SK-N-SH (cell line): ENCODE measurements at regions not wholly inside any gene's neighbourhood (a gene's known extent, or its start where the extent isn't known, plus 50 kb on each side); places are given as distances from the start of the nearest gene placed in this dataset.

Experiments used
- CTCF ChIA-PET: fragments of 300-600, 350-600 bp; formaldehyde crosslinking; extraction: SDS; loops from one replicate; lab custom pipeline; 2021; lab: Yijun Ruan, JAX
- POLR2A ChIA-PET: fragments of 350-600 bp; sonication (Branson Sonifier 250); formaldehyde crosslinking; extraction: SDS; loops from one replicate; lab custom pipeline; 2020; ENCODE audit warnings: antibody characterized with exemption, inconsistent platforms; lab: Yijun Ruan, JAX
- DNase-seq: peaks from one replicate; pipeline ENCODE4 v3.0.0; 2012
- H2AFZ ChIP-seq: fragments of 200-600 bp; sonication (generic); 2 replicates; pipeline ENCODE4 v1.8.1; 2016; ENCODE audit warnings: antibody characterized with exemption, mild to moderate bottlenecking, low read depth
- H3F3A ChIP-seq: fragments of 200-600 bp; sonication (generic); replicated peaks from 2 replicates; pipeline ENCODE3; 2016; ENCODE audit warnings: antibody characterized with exemption, mild to moderate bottlenecking; ENCODE audit not compliant: insufficient read depth
- H3K27ac ChIP-seq, 2 experiments: fragments of 200-500 bp in 1 of 2; fragments of 200-600 bp in 1 of 2; sonication (Bioruptor generic) in 1 of 2; sonication (generic), shearing (Covaris generic) in 1 of 2; 2 replicates each; pipeline versions ENCODE4 v1.5.1 to v1.6.1; 2014 to 2016; ENCODE audit warnings: low read depth in 2 of 2, inconsistent platforms in 1 of 2, low read length in 1 of 2, mild to moderate bottlenecking in 1 of 2, mixed read lengths in 1 of 2
- H3K27me3 ChIP-seq: fragments of 200-600 bp; sonication (generic), shearing (Covaris generic); 2 replicates; pipeline ENCODE4 v1.6.1; 2016; ENCODE audit warnings: mixed run types; ENCODE audit not compliant: insufficient read depth
- H3K36me3 ChIP-seq, 2 experiments: fragments of 200-500 bp in 1 of 2; fragments of 200-600 bp in 1 of 2; sonication (Bioruptor generic) in 1 of 2; sonication (generic) in 1 of 2; replicated peaks in 1 of 2; 2 replicates each; pipeline versions ENCODE3 to v1.5.1; 2014 to 2016; ENCODE audit warnings: low read length in 1 of 2, mild to moderate bottlenecking in 1 of 2; ENCODE audit not compliant: insufficient read depth in 2 of 2, control insufficient read depth in 1 of 2
- H3K4me1 ChIP-seq, 2 experiments: fragments of 200-500 bp in 1 of 2; fragments of 200-600 bp in 1 of 2; sonication (Bioruptor generic) in 1 of 2; sonication (generic), shearing (Covaris generic) in 1 of 2; 2 replicates each; pipeline versions ENCODE4 v1.5.1 to v1.6.1; 2014 to 2016; ENCODE audit warnings: low read depth in 1 of 2, low read length in 1 of 2, mixed run types in 1 of 2; ENCODE audit not compliant: insufficient read depth in 2 of 2, control insufficient read depth in 1 of 2
- H3K4me2 ChIP-seq: fragments of 200-600 bp; sonication (generic), shearing (Covaris generic); 2 replicates; pipeline ENCODE4 v1.6.1; 2017; ENCODE audit warnings: mixed run types
- H3K4me3 ChIP-seq, 2 experiments: fragments of 200-500 bp in 1 of 2; fragments of 200-600 bp in 1 of 2; sonication (Bioruptor generic) in 1 of 2; sonication (generic), shearing (Covaris generic) in 1 of 2; 2 replicates each; pipeline versions ENCODE4 v1.5.1 to v1.8.1; 2014 to 2016; ENCODE audit warnings: low read depth in 2 of 2, inconsistent platforms in 1 of 2, low read length in 1 of 2, mild to moderate bottlenecking in 1 of 2, mixed read lengths in 1 of 2, moderate library complexity in 1 of 2
- H3K79me2 ChIP-seq: fragments of 200-600 bp; sonication (generic); 2 replicates; pipeline ENCODE4 v1.8.1; 2017; ENCODE audit warnings: mild to moderate bottlenecking; ENCODE audit not compliant: insufficient read depth
- H3K9ac ChIP-seq: fragments of 200-600 bp; sonication (generic); 2 replicates; pipeline ENCODE4 v1.6.1; 2017; ENCODE audit warnings: mixed run types
- H3K9me2 ChIP-seq: fragments of 200-600 bp; sonication (generic); 2 replicates; pipeline ENCODE4 v1.6.1; 2017; ENCODE audit warnings: mixed run types
- H3K9me3 ChIP-seq: fragments of 200-600 bp; sonication (generic); 2 replicates; pipeline ENCODE4 v1.6.1; 2017; ENCODE audit warnings: mixed run types, mild to moderate bottlenecking, moderate library complexity
- H4K20me1 ChIP-seq: fragments of 200-600 bp; sonication (generic); 2 replicates; pipeline ENCODE4 v1.6.1; 2017; ENCODE audit warnings: mild to moderate bottlenecking, mixed run types; ENCODE audit not compliant: insufficient read depth
- CHD2 ChIP-seq: fragments of 150-350 bp; IDR thresholded peaks from 2 replicates; pipeline ENCODE4 v1.6.1; 2018; ENCODE audit warnings: low read length; ENCODE audit not compliant: partially characterized antibody
- EP300 ChIP-seq, 2 experiments: IDR thresholded peaks; 2 replicates each; pipeline versions ENCODE4 v1.4.0 to v1.6.1; 2012; ENCODE audit warnings: borderline replicate concordance in 1 of 2, low read depth in 1 of 2, low read length in 1 of 2
- EZH2phosphoT487 ChIP-seq: fragments of 200-600 bp; sonication (generic); IDR thresholded peaks from 2 replicates; pipeline ENCODE4 v1.6.1; 2017; ENCODE audit warnings: low read depth, mixed run types, mild to moderate bottlenecking, antibody characterized with exemption, moderate library complexity, borderline replicate concordance
- FOSL2 ChIP-seq: IDR thresholded peaks from 2 replicates; pipeline ENCODE4 v1.4.0; 2012; ENCODE audit warnings: low read depth, mild to moderate bottlenecking, moderate library complexity, borderline replicate concordance
- FOXM1 ChIP-seq: IDR thresholded peaks from 2 replicates; pipeline ENCODE4 v1.4.0; 2012; ENCODE audit warnings: low read depth, mild to moderate bottlenecking
- GABPA ChIP-seq: IDR thresholded peaks from 2 replicates; pipeline ENCODE4 v1.4.0; 2012; ENCODE audit warnings: low read depth, mild to moderate bottlenecking
- GATA2 ChIP-seq: sonication (generic); formaldehyde crosslinking; IDR thresholded peaks from 2 replicates; pipeline ENCODE4 v1.5.0; 2020; ENCODE audit warnings: mild to moderate bottlenecking, missing genetic modification reagents
- MEF2A ChIP-seq: IDR thresholded peaks from 2 replicates; pipeline ENCODE4 v1.4.0; 2012; ENCODE audit warnings: low read depth, borderline replicate concordance
- NFIC ChIP-seq: IDR thresholded peaks from 2 replicates; pipeline ENCODE4 v1.4.0; 2012; ENCODE audit warnings: borderline replicate concordance
- NRF1 ChIP-seq: IDR thresholded peaks from 2 replicates; pipeline ENCODE4 v1.6.1; 2012; ENCODE audit warnings: low read depth, mild to moderate bottlenecking, low read length
- RAD21 ChIP-seq: IDR thresholded peaks from 2 replicates; pipeline ENCODE4 v1.6.1; 2012; ENCODE audit warnings: mild to moderate bottlenecking, low read length
- SIN3A ChIP-seq: IDR thresholded peaks from 2 replicates; pipeline ENCODE4 v1.6.1; 2012; ENCODE audit warnings: low read depth, mild to moderate bottlenecking, low read length, moderate library complexity, borderline replicate concordance
- TCF12 ChIP-seq: IDR thresholded peaks from 2 replicates; pipeline ENCODE4 v1.4.0; 2012
- TEAD4 ChIP-seq: IDR thresholded peaks from 2 replicates; pipeline ENCODE4 v1.4.0; 2012; ENCODE audit warnings: mild to moderate bottlenecking, borderline replicate concordance; ENCODE audit not compliant: insufficient read depth
- YY1 ChIP-seq: IDR thresholded peaks from 2 replicates; pipeline ENCODE4 v1.4.0; 2012; ENCODE audit warnings: low read depth, mild to moderate bottlenecking
- WGBS: methylation state at CpG from one replicate; pipeline ENCODE4 v1.1.6; 2017; ENCODE audit warnings: low lambda C conversion rate; 5-methylcytosine and 5-hydroxymethylcytosine counted together
- TF ChIP-seq, protein P1 (sequence below): IDR thresholded peaks from 2 replicates; pipeline ENCODE4; 2012
- TF ChIP-seq, protein P2 (sequence below): fragments of 150-350 bp; IDR thresholded peaks from 2 replicates; pipeline ENCODE4 v1.6.1; 2017; ENCODE audit warnings: antibody characterized with exemption, low read length, low read depth, borderline replicate concordance
- TF ChIP-seq, protein P3 (sequence below): IDR thresholded peaks from 2 replicates; pipeline ENCODE4 v1.4.0; 2012; ENCODE audit warnings: low read depth, borderline replicate concordance

DNA sequence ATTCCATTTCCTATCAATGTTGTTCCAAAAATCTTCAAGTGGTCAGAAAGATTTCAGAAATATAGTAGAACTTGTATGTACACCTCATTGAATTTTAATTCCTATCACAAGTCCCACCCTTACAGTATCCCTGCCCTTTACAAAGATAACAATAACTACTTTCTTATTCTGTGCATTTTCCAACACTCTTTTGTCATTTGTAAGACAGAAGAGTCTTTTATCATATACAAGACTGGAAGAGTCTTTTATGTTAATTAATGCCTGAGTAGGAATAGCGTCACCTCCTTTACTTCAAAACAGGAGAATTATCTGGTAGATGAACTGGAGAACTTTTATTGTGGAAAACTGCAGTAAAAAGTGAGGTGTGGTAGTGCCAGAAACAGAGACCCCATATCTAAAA lies 193.9 kb upstream of the SEMA3C start:
- Histone ChIP-seq H3K79me2 (no peaks in the 10 kb centered on the region), H2AFZ (no peak overlapping the region), H4K20me1 (no peaks in the 10 kb centered on the region), H3F3A (peaks cover 8% of the 10 kb centered on the region), H3K4me1 (peaks cover 11 to 18% of the 10 kb centered on the region in 2 experiments; a peak in 3 of 4 replicates), H3K4me2 (no peak overlapping the region), H3K36me3 (no peaks in the 10 kb centered on the region), H3K9ac (no peak overlapping the region), H3K4me3 (no peak overlapping the region), H3K9me2 (no peaks in the 10 kb centered on the region), H3K27me3 (no peaks in the 10 kb centered on the region), H3K27ac (peak overlapping the region in 1 of 2 experiments; percentile 68; a peak in 1 of 4 replicates), H3K9me3 (no peaks in the 10 kb centered on the region)
- WGBS: 98% methylated on average over 1 of the region's 1 CpG
- no peak for DNase-seq
- ChIA-PET CTCF (interaction anchor here (1.0 kb wide), 1 partner anchor 9 kb away, joined by 3 read pairs; no protein-coding TSS in a partner anchor), POLR2A (no interaction called here)
- TF ChIP-seq FOXM1 (no peak), SIN3A (no peak), TCF12 (no peak), FOSL2 (no peak), EP300 (IDR thresholded peaks at IDR 0.05; ENCODE audit: borderline replicate concordance in 1 of 2, low read depth in 1 of 2, low read length in 1 of 2) (no peak), GATA2 (CRISPR knock-in tag) (no peak), GABPA (no peak), TEAD4 (no peak), EZH2phosphoT487 (no peak), YY1 (no peak), NFIC (no peak)
- TF ChIP-seq, protein P1, sequence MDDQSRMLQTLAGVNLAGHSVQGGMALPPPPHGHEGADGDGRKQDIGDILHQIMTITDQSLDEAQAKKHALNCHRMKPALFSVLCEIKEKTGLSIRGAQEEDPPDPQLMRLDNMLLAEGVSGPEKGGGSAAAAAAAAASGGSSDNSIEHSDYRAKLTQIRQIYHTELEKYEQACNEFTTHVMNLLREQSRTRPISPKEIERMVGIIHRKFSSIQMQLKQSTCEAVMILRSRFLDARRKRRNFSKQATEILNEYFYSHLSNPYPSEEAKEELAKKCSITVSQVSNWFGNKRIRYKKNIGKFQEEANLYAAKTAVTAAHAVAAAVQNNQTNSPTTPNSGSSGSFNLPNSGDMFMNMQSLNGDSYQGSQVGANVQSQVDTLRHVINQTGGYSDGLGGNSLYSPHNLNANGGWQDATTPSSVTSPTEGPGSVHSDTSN: no peak

DNA sequence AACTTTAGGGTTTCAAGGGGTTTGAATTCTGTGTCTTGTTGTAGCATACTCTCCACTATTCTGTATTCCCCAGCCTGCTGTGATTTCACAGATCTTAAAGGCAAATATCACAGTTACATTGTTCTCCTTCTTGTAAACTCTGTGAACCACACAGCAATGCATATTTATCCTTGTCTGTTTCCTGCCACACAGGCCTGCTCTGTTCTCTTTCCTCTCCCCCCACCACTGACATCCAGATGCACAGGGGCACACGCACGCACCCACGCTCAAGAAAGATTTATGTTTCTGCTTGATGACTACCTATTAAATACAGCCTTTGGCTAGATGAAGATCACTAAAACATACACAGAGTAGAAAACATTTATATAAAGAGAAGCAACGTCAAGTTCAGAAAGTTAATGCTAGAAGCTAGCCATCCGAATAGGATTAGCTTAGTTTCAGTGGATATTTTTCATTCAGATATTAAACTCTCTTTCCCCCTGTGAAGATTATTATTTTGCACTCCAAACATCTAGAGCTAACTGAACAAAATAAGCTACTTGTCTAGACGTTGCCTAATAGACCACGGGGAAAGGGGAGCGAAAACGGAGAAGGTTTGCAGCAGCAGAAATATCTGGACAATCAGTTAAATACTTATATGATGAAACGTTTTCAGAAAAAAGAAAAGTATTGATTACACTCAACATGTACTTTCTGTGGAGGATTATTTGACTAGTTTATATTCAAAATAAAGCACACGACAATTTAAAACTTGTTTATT lies 193.1 kb upstream of the SEMA3C start:
- H3K4me2 ChIP-seq: peak overlapping the region; percentile 28
- H4K20me1 ChIP-seq: no peaks in the 10 kb centered on the region
- peaks cover 11 to 18% of the 10 kb centered on the region in 2 experiments; a peak in 3 of 4 replicates for H3K4me1 ChIP-seq
- no peaks in the 10 kb centered on the region for H3K27me3 ChIP-seq
- H3K9me3 ChIP-seq: no peaks in the 10 kb centered on the region
- H2AFZ ChIP-seq: peak overlapping the region; percentile 73
- H3K27ac ChIP-seq: peak overlapping the region; percentile 29 to 68
- no peaks in the 10 kb centered on the region for H3K9me2 ChIP-seq
- ChIA-PET POLR2A (no interaction called here), CTCF (interaction anchor here (1.0 kb wide), 1 partner anchor 10 kb away, joined by 3 read pairs; no protein-coding TSS in a partner anchor)
- peak; percentile 75 for DNase-seq
- 35% methylated on average over 11 of the region's 11 CpGs for WGBS
- 0 out of 2 replicates have a peak overlapping the region, but pooled peaks have one; percentile 3 for H3K9ac ChIP-seq
- no peak overlapping the region for H3K4me3 ChIP-seq
- no peaks in the 10 kb centered on the region for H3K36me3 ChIP-seq
- H3K79me2 ChIP-seq: no peaks in the 10 kb centered on the region
- H3F3A ChIP-seq: peaks cover 8% of the 10 kb centered on the region
- TF ChIP-seq TEAD4 (no peak), YY1 (no peak), MEF2A (no peak), CHD2 (peak; percentile 76), GATA2 (CRISPR knock-in tag) (peak; percentile 79), EP300 (IDR thresholded peaks at IDR 0.05; ENCODE audit: borderline replicate concordance in 1 of 2, low read depth in 1 of 2, low read length in 1 of 2) (peak; percentile 35 to 84; a peak in 3 of 4 replicates), NRF1 (no peak), EZH2phosphoT487 (no peak), RAD21 (peak; percentile 12; the same call in 1 of the 2 replicates), SIN3A (no peak)
- TF ChIP-seq, protein P2, sequence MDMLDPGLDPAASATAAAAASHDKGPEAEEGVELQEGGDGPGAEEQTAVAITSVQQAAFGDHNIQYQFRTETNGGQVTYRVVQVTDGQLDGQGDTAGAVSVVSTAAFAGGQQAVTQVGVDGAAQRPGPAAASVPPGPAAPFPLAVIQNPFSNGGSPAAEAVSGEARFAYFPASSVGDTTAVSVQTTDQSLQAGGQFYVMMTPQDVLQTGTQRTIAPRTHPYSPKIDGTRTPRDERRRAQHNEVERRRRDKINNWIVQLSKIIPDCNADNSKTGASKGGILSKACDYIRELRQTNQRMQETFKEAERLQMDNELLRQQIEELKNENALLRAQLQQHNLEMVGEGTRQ: no peak
- TF ChIP-seq, protein P3, sequence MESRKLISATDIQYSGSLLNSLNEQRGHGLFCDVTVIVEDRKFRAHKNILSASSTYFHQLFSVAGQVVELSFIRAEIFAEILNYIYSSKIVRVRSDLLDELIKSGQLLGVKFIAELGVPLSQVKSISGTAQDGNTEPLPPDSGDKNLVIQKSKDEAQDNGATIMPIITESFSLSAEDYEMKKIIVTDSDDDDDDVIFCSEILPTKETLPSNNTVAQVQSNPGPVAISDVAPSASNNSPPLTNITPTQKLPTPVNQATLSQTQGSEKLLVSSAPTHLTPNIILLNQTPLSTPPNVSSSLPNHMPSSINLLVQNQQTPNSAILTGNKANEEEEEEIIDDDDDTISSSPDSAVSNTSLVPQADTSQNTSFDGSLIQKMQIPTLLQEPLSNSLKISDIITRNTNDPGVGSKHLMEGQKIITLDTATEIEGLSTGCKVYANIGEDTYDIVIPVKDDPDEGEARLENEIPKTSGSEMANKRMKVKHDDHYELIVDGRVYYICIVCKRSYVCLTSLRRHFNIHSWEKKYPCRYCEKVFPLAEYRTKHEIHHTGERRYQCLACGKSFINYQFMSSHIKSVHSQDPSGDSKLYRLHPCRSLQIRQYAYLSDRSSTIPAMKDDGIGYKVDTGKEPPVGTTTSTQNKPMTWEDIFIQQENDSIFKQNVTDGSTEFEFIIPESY: no peak
